ENCODE measurements at regions not wholly inside any gene's neighbourhood (a gene's known extent, or its start where the extent isn't known, plus 50 kb on each side); places are given as distances from the start of the nearest gene placed in this dataset.

DNA sequence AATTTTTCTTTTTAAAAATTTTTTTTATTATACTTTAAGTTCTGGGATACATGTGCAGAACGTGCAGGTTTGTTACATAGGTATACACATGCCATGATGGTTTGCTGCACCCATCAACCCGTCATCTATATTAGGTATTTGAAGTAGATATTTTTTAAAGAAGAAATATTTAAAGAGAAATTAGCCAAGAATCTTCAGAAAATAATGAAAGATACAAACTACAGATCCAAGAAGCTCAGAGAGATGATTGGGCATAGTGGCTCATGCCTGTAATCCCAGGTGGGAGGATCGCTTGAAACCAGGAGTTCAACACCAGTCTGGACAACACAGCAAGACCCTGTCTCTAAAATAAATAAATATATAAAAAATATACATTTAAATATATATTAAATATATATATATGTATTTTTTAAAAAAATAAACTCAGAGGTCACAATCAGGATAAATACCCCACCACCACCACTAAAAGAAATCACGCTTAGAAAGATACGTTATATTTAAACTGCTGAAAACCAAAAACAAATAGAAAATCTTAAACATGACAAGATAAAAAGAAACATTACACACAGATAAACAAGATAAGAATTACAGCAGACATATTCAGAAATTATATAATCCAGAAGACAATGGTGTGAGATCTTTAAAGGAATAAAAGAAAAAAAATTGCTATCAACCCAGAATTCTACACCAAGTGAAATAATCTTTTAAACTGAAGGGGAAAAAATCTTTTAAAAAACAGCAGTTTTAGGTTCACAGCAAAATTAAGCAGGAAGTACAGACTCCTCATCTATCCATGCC lies 57.5 kb downstream of the CSF2 start:
- intact Hi-C loops (cut with DNase I; ENCODE audit: low total_unique reads), result no loop called here
- Histone ChIP-seq H3K27ac (no peak overlapping the region), H3K4me3 (no peak overlapping the region), H3K9me3 (peaks cover 4 to 31% (median 18%) of the 10 kb centered on the region in 4 donors), H3K4me1 (no peaks in the 10 kb centered on the region), H3K27me3 (peaks cover 0 to 5% (median 0%) of the 10 kb centered on the region in 3 donors), H3K36me3 (no peaks in the 10 kb centered on the region)
- no peak for DNase-seq
- no peak for TF ChIP-seq POLR2A (IDR thresholded peaks at IDR 0.05)
- TF ChIP-seq POLR2AphosphoS5 (IDR thresholded peaks at IDR 0.05), result no peak
- TF ChIP-seq CTCF (IDR thresholded peaks at IDR 0.05), result no peak
- no peak for TF ChIP-seq EP300 (IDR thresholded peaks at IDR 0.05)
- 78 to 92% (median 91%) methylated on average over 5 of the region's 5 CpGs for WGBS, 5 donors

DNA sequence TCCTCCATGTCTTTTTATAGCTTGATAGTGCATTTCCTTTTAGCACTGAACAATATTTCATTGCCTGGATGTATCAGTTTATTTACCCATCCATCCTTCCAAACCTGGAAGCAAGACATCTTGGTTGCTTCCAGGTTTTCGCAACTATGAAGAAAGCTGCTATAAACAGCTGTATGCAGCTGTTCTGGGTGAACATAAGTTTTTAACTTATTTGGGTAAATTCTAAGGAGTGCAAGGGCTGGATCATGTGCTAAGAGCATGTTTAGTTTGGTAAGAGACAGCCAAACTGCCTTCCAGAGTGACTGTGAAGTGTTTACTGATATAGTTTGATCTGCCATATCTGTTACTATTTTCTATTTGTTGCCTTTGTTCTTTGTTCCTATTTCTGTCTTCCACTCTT lies 58.5 kb downstream of the CSF2 start:
- intact Hi-C loops (cut with DNase I; ENCODE audit: low total_unique reads), result no loop called here
- no peak for DNase-seq
- 76 to 90% (median 81%) methylated on average over 1 of the region's 1 CpG for WGBS, 5 donors
- no peaks in the 10 kb centered on the region for H3K4me1 ChIP-seq
- no peak for TF ChIP-seq POLR2A (IDR thresholded peaks at IDR 0.05)
- no peak for TF ChIP-seq CTCF (IDR thresholded peaks at IDR 0.05)
- no peak for TF ChIP-seq POLR2AphosphoS5 (IDR thresholded peaks at IDR 0.05)
- no peak for TF ChIP-seq EP300 (IDR thresholded peaks at IDR 0.05)
- peaks cover 0 to 5% (median 0%) of the 10 kb centered on the region in 3 donors for H3K27me3 ChIP-seq
- H3K9me3 ChIP-seq, result peaks cover 4 to 31% (median 16%) of the 10 kb centered on the region in 4 donors
- no peak overlapping the region for H3K4me3 ChIP-seq
- no peak overlapping the region for H3K27ac ChIP-seq
- no peaks in the 10 kb centered on the region for H3K36me3 ChIP-seq

- 53 to 65% (median 55%) methylated on average over 5 of the region's 5 CpGs for WGBS, 5 donors
- H3K36me3 ChIP-seq, result no peaks in the 10 kb centered on the region
- intact Hi-C loops (cut with DNase I; ENCODE audit: low total_unique reads), result no loop called here
- no peak overlapping the region for H3K27ac ChIP-seq
- TF ChIP-seq POLR2A (IDR thresholded peaks at IDR 0.05), result no peak
- no peak for TF ChIP-seq CTCF (IDR thresholded peaks at IDR 0.05)
- TF ChIP-seq EP300 (IDR thresholded peaks at IDR 0.05), result no peak
- no peak for TF ChIP-seq POLR2AphosphoS5 (IDR thresholded peaks at IDR 0.05)
- no peaks in the 10 kb centered on the region for H3K4me1 ChIP-seq
- H3K9me3 ChIP-seq, result peaks cover 0 to 18% (median 8%) of the 10 kb centered on the region in 4 donors
- H3K27me3 ChIP-seq, result peaks cover 0 to 5% (median 0%) of the 10 kb centered on the region in 3 donors
- DNase-seq, result peak in 1 of 2 donors; percentile 28
- no peak overlapping the region for H3K4me3 ChIP-seq
Measured at GRCh38 chr5:132134384-132134783, 60.8 kb downstream of the CSF2 start.

GRCh38 chr5:132136906-132137305 lies 63.3 kb downstream of the CSF2 start:
- intact Hi-C loops (cut with DNase I; ENCODE audit: low total_unique reads), result no loop called here
- no peaks in the 10 kb centered on the region for H3K4me1 ChIP-seq
- peaks cover 0 to 5% (median 0%) of the 10 kb centered on the region in 3 donors for H3K27me3 ChIP-seq
- no peak overlapping the region for H3K27ac ChIP-seq
- H3K9me3 ChIP-seq, result peaks cover 0 to 12% (median 4%) of the 10 kb centered on the region in 4 donors
- DNase-seq, result no peak
- H3K4me3 ChIP-seq, result no peak overlapping the region
- 75 to 91% (median 85%) methylated on average over 2 of the region's 2 CpGs for WGBS, 5 donors
- H3K36me3 ChIP-seq, result no peaks in the 10 kb centered on the region
- TF ChIP-seq EP300 (IDR thresholded peaks at IDR 0.05), result no peak

- 60 to 85% (median 71%) methylated on average over 1 of the region's 1 CpG for WGBS, 5 donors
- intact Hi-C loops (cut with DNase I; ENCODE audit: low total_unique reads), result no loop called here
- Histone ChIP-seq H3K9me3 (peaks cover 0 to 24% (median 7%) of the 10 kb centered on the region in 4 donors), H3K27ac (no peak overlapping the region), H3K4me3 (no peak overlapping the region), H3K36me3 (no peaks in the 10 kb centered on the region), H3K4me1 (no peaks in the 10 kb centered on the region), H3K27me3 (peaks cover 0 to 5% (median 0%) of the 10 kb centered on the region in 3 donors)
- no peak for DNase-seq
- TF ChIP-seq POLR2AphosphoS5 (IDR thresholded peaks at IDR 0.05) (no peak), POLR2A (IDR thresholded peaks at IDR 0.05) (no peak), EP300 (IDR thresholded peaks at IDR 0.05) (no peak), CTCF (IDR thresholded peaks at IDR 0.05) (no peak)
Measured at GRCh38 chr5:132138260-132138659, 64.7 kb downstream of the CSF2 start.
